Naive thymus-derived CD4-positive, alpha-beta T cell (primary cell): ENCODE measurements at regions not wholly inside any gene's neighbourhood (a gene's known extent, or its start where the extent isn't known, plus 50 kb on each side); places are given as distances from the start of the nearest gene placed in this dataset.

ENCODE experiments used
- ATAC-seq: fragments of 150-1000 bp; cut with Tn5 transposase; 2 replicates; pipeline ENCODE4 v1.10.0; 2021; ENCODE audit warnings: mild to moderate bottlenecking, moderate library complexity
- CTCF ChIA-PET: fragments of 350-600 bp; sonication (Branson Sonifier 250); formaldehyde crosslinking; loops from one replicate; lab custom pipeline; 2021; ENCODE audit warnings: antibody characterized with exemption; lab: Charles Lee
- POLR2A ChIA-PET: fragments of 350-600 bp; sonication (Branson Sonifier 250); formaldehyde crosslinking; loops from one replicate; lab custom pipeline; 2021; ENCODE audit warnings: antibody characterized with exemption, inconsistent platforms; lab: Charles Lee
- DNase-seq, 9 donors: peaks; one replicate each; pipeline versions ENCODE4 v3.0.0 to v3.0.0-alpha.2; 2020 to 2022; ENCODE audit warnings: mixed read lengths in 1 of 9
- H3K27ac ChIP-seq: one replicate; pipeline ENCODE4 v1.7.0; 2013; ENCODE audit warnings: mild to moderate bottlenecking, low read depth, low read length, moderate library complexity
- H3K27me3 ChIP-seq, 2 donors: one replicate each; pipeline ENCODE4 v1.7.0; 2013; ENCODE audit warnings: low read length in 2 of 2, mild to moderate bottlenecking in 2 of 2, moderate library complexity in 2 of 2; ENCODE audit not compliant: control insufficient read depth in 2 of 2, insufficient read depth in 2 of 2
- H3K36me3 ChIP-seq, 3 experiments: 1 replicate in 2 of 3; 2 replicates in 1 of 3; pipeline ENCODE4 v1.7.0; 2013; ENCODE audit warnings: low read length in 3 of 3, mild to moderate bottlenecking in 3 of 3, moderate library complexity in 1 of 3; ENCODE audit not compliant: insufficient read depth in 3 of 3, control insufficient read depth in 2 of 3
- H3K4me1 ChIP-seq, 2 donors: one replicate each; pipeline ENCODE4 v1.7.0; 2013; ENCODE audit warnings: low read length in 2 of 2, mild to moderate bottlenecking in 2 of 2, moderate library complexity in 1 of 2; ENCODE audit not compliant: control insufficient read depth in 2 of 2, insufficient read depth in 2 of 2
- H3K4me3 ChIP-seq: 2 replicates; pipeline ENCODE4 v1.7.0; 2013; ENCODE audit warnings: mild to moderate bottlenecking, low read length
- H3K9me3 ChIP-seq, 3 experiments: 1 replicate in 2 of 3; 2 replicates in 1 of 3; pipeline ENCODE4 v1.7.0; 2013; ENCODE audit warnings: low read length in 3 of 3; ENCODE audit not compliant: control insufficient read depth in 2 of 3
- H3K27ac Mint-ChIP-seq, 9 donors: one replicate each; pipeline ENCODE4 v1.8.0; 2020 to 2022; ENCODE audit warnings: mixed read lengths in 9 of 9, mild to moderate bottlenecking in 8 of 9, moderate library complexity in 5 of 9, inconsistent platforms in 2 of 9
- H3K27me3 Mint-ChIP-seq, 5 donors: one replicate each; pipeline ENCODE4 v1.8.0; 2021 to 2022; ENCODE audit warnings: mixed read lengths in 5 of 5, mild to moderate bottlenecking in 1 of 5
- H3K36me3 Mint-ChIP-seq, 5 donors: one replicate each; pipeline ENCODE4 v1.8.0; 2020 to 2022; ENCODE audit warnings: mixed read lengths in 5 of 5, mild to moderate bottlenecking in 3 of 5, inconsistent platforms in 1 of 5
- H3K4me1 Mint-ChIP-seq, 7 donors: one replicate each; pipeline ENCODE4 v1.8.0; 2020 to 2022; ENCODE audit warnings: mixed read lengths in 7 of 7, mild to moderate bottlenecking in 3 of 7, inconsistent platforms in 1 of 7
- H3K4me3 Mint-ChIP-seq, 10 donors: one replicate each; pipeline ENCODE4 v1.8.0; 2020 to 2022; ENCODE audit warnings: mild to moderate bottlenecking in 10 of 10, mixed read lengths in 10 of 10, moderate library complexity in 6 of 10, inconsistent platforms in 2 of 10
- H3K9me3 Mint-ChIP-seq, 11 donors: one replicate each; pipeline ENCODE4 v1.8.0; 2020 to 2022; ENCODE audit warnings: mixed read lengths in 11 of 11, mild to moderate bottlenecking in 4 of 11, inconsistent platforms in 1 of 11, moderate library complexity in 1 of 11
- intact Hi-C, 2 donors: fragments of 100-400 bp; cut with micrococcal nuclease; formaldehyde crosslinking; loops; one replicate each; pipeline ENCODE4 v1.15.1; 2023

DNA sequence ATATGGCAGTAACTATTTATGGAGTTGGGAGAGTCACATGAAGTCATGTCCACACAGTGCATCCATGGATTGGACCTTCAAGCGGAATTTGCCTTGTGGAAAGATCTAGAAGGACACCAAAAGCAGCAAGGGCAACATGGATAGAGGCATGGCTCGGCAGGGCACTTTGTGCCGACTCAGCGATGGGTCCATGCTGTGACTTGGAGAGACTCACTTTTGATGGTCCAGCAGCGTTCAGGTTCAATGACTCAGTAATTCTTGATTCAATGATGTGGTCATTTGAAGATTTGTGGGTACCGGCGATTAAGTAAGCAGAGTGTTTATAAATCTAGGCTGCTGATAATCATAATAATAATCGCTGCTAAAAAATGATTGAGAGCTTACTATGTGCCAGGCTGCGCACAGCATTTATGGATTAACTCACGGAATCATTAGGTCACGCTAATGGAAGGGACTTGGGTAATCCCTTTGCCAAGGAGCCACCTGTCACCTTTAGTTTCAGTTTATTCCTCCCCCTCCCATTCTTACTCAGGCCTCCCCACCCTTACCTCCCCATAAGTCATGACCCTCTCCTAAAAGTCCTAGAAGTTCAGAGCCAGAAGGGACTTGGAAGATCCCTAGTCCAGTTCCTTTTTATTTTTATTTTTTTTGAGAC, 127.5 kb upstream of the CRHR1 start:
- Histone ChIP-seq H3K36me3 (no peaks in the 10 kb centered on the region), H3K4me3 (no peak overlapping the region), H3K9me3 (no peaks in the 10 kb centered on the region), H3K27ac (no peak overlapping the region), H3K27me3 (no peaks in the 10 kb centered on the region), H3K4me1 (no peaks in the 10 kb centered on the region)
- Mint-ChIP-seq H3K27me3 (peaks cover 0 to 20% (median 10%) of the 10 kb centered on the region in 5 donors), H3K9me3 (peaks cover 0 to 2% (median 0%) of the 10 kb centered on the region in 11 donors), H3K4me3 (no peak overlapping the region), H3K36me3 (no peaks in the 10 kb centered on the region), H3K4me1 (no peaks in the 10 kb centered on the region), H3K27ac (no peak overlapping the region)
- ChIA-PET POLR2A (no interaction called here), CTCF (no interaction called here)
- no peak for ATAC-seq
- intact Hi-C loops, result no loop called here
- DNase-seq, result no peak

- no peaks in the 10 kb centered on the region for H3K36me3 ChIP-seq
- no peak overlapping the region for H3K27ac Mint-ChIP-seq
- H3K4me1 Mint-ChIP-seq, result no peaks in the 10 kb centered on the region
- peaks cover 8 to 32% (median 28%) of the 10 kb centered on the region in 5 donors for H3K27me3 Mint-ChIP-seq
- H3K4me3 Mint-ChIP-seq, result no peak overlapping the region
- CTCF ChIA-PET, result interaction anchor here (1.2 kb wide), 1 partner anchor 10 kb away, joined by 3 read pairs; no protein-coding TSS in a partner anchor
- no peaks in the 10 kb centered on the region for H3K27me3 ChIP-seq
- intact Hi-C loops, result no loop called here
- peaks cover 0 to 9% (median 3%) of the 10 kb centered on the region in 11 donors for H3K9me3 Mint-ChIP-seq
- POLR2A ChIA-PET, result interaction anchor here (0.6 kb wide), 1 partner anchor 407 kb away, joined by 3 read pairs; no protein-coding TSS in a partner anchor
- H3K4me1 ChIP-seq, result no peaks in the 10 kb centered on the region
- no peak overlapping the region for H3K27ac ChIP-seq
- ATAC-seq, result no peak
- H3K36me3 Mint-ChIP-seq, result no peaks in the 10 kb centered on the region
- no peak for DNase-seq
- no peaks in the 10 kb centered on the region for H3K9me3 ChIP-seq
- no peak overlapping the region for H3K4me3 ChIP-seq
Measured at GRCh38 chr17:45660474-45660873, 123.6 kb upstream of the CRHR1 start.

- no peaks in the 10 kb centered on the region for H3K4me1 Mint-ChIP-seq
Measured at GRCh38 chr17:45662432-45662831, 121.7 kb upstream of the CRHR1 start.

DNA sequence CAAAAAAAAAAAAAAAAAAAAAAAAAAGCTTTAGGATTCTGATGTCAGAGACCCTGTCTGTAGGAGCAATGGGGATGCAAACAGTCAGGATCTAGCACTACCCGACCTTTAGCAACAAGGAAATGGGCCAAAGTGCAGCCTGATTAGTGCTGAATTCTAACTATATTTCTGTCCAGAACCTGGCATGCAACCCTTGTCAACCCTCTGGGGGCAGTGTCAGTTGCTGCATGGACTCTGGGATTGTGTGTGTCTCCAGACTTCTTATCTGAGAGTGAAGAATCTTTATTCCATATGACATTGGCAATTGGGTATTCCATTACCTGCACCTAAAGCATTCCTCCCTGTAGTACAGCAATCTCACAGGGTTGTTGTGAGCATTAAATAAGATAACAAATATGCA, 120.3 kb upstream of the CRHR1 start:
- no peak overlapping the region for H3K27ac Mint-ChIP-seq
- Histone ChIP-seq H3K4me3 (no peak overlapping the region), H3K36me3 (no peaks in the 10 kb centered on the region), H3K27ac (no peak overlapping the region), H3K4me1 (no peaks in the 10 kb centered on the region), H3K27me3 (no peaks in the 10 kb centered on the region), H3K9me3 (no peaks in the 10 kb centered on the region)
- DNase-seq (no peak), ATAC-seq (no peak)
- ChIA-PET POLR2A (no interaction called here), CTCF (interaction anchor here (0.6 kb wide), 1 partner anchor 852 kb away, joined by 5 read pairs; no protein-coding TSS in a partner anchor)
- H3K4me1 Mint-ChIP-seq, result no peaks in the 10 kb centered on the region
- intact Hi-C loops, result no loop called here
- peaks cover 0 to 9% (median 3%) of the 10 kb centered on the region in 11 donors for H3K9me3 Mint-ChIP-seq
- no peak overlapping the region for H3K4me3 Mint-ChIP-seq
- H3K27me3 Mint-ChIP-seq, result peaks cover 8 to 32% (median 23%) of the 10 kb centered on the region in 5 donors
- no peaks in the 10 kb centered on the region for H3K36me3 Mint-ChIP-seq

More at GRCh38 chr17:45662432-45662831, 121.7 kb upstream of the CRHR1 start:
- Mint-ChIP-seq H3K36me3 (no peaks in the 10 kb centered on the region), H3K4me3 (no peak overlapping the region), H3K9me3 (peaks cover 0 to 9% (median 3%) of the 10 kb centered on the region in 11 donors), H3K27ac (no peak overlapping the region), H3K27me3 (peaks cover 8 to 32% (median 25%) of the 10 kb centered on the region in 5 donors)
- no peaks in the 10 kb centered on the region for H3K4me1 ChIP-seq
- POLR2A ChIA-PET, result no interaction called here
- H3K4me3 ChIP-seq, result no peak overlapping the region
- DNase-seq, result no peak
- no peak for ATAC-seq
- intact Hi-C loops, result no loop called here
- no peak overlapping the region for H3K27ac ChIP-seq
- no peaks in the 10 kb centered on the region for H3K36me3 ChIP-seq
- no peaks in the 10 kb centered on the region for H3K9me3 ChIP-seq
- CTCF ChIA-PET, result interaction anchor here (1.4 kb wide), 1 partner anchor 170 kb away, joined by 3 read pairs; no protein-coding TSS in a partner anchor
- no peaks in the 10 kb centered on the region for H3K27me3 ChIP-seq

DNA sequence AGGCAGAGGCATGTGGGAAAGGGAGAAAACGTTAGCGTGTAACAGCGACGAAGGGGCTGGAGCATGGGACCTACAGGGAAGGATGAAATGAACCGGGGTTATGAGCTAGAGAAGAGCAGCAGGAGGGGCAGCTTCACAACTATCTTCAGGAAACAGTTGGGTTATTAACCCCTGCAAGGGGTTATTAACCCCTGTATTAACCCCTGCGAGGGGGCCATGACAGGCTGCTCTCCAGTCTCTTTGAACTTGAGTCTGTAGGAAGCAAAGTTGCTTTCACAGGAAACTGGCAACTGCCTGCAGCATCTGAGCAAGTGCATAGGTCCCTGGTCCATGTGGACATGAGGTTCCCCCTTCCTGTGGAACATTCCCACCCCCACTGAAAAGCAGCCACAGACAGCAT, 119.2 kb upstream of the CRHR1 start:
- CTCF ChIA-PET, result no interaction called here
- intact Hi-C loops, result no loop called here
- peaks cover 8 to 27% (median 22%) of the 10 kb centered on the region in 5 donors for H3K27me3 Mint-ChIP-seq

GRCh38 chr17:45666046-45666600, 118.0 kb upstream of the CRHR1 start:
- H3K27me3 Mint-ChIP-seq, result peaks cover 8 to 23% (median 20%) of the 10 kb centered on the region in 5 donors
- intact Hi-C loops, result no loop called here
- POLR2A ChIA-PET, result no interaction called here

More for the DNA sequence above, 119.2 kb upstream of the CRHR1 start:
- POLR2A ChIA-PET, result no interaction called here
- Mint-ChIP-seq H3K4me1 (no peaks in the 10 kb centered on the region), H3K9me3 (peaks cover 0 to 9% (median 3%) of the 10 kb centered on the region in 11 donors), H3K4me3 (no peak overlapping the region), H3K27ac (no peak overlapping the region), H3K36me3 (no peaks in the 10 kb centered on the region)
- Histone ChIP-seq H3K27me3 (no peaks in the 10 kb centered on the region), H3K9me3 (no peaks in the 10 kb centered on the region), H3K4me1 (no peaks in the 10 kb centered on the region), H3K4me3 (no peak overlapping the region), H3K27ac (no peak overlapping the region), H3K36me3 (no peaks in the 10 kb centered on the region)
- ATAC-seq, result no peak
- DNase-seq, result no peak

More at GRCh38 chr17:45666046-45666600, 118.0 kb upstream of the CRHR1 start:
- CTCF ChIA-PET, result no interaction called here
- Mint-ChIP-seq H3K4me1 (no peaks in the 10 kb centered on the region), H3K4me3 (no peak overlapping the region), H3K27ac (no peak overlapping the region), H3K9me3 (peaks cover 0 to 9% (median 3%) of the 10 kb centered on the region in 11 donors), H3K36me3 (no peaks in the 10 kb centered on the region)
- no peak for DNase-seq
- H3K9me3 ChIP-seq, result no peaks in the 10 kb centered on the region
- no peak overlapping the region for H3K4me3 ChIP-seq
- no peaks in the 10 kb centered on the region for H3K27me3 ChIP-seq
- no peak for ATAC-seq
- H3K27ac ChIP-seq, result no peak overlapping the region
- no peaks in the 10 kb centered on the region for H3K4me1 ChIP-seq
- H3K36me3 ChIP-seq, result no peaks in the 10 kb centered on the region
